Activated T-cell treated with anti-CD3 and anti-CD28 coated beads for 24 hours (primary cell): ENCODE measurements at regions not wholly inside any gene's neighbourhood (a gene's known extent, or its start where the extent isn't known, plus 50 kb on each side); places are given as distances from the start of the nearest gene placed in this dataset.
"Not testable (repeated sequence)": the region's sequence is repeated elsewhere in the genome, so short reads cannot be mapped to it uniquely, and the experiment has no call there.

Experiments used
- DNase-seq: peaks from one replicate; pipeline ENCODE4 v3.0.0-alpha.2; 2020; ENCODE audit warnings: low read depth

GRCh38 chr10:128178302-128178958, 52.2 kb upstream of the MKI67 start:
- DNase-seq: peak; percentile 32

- peak; percentile 17 for DNase-seq
Observed at GRCh38 chr10:128180843-128181242, 54.6 kb upstream of the MKI67 start.

DNA sequence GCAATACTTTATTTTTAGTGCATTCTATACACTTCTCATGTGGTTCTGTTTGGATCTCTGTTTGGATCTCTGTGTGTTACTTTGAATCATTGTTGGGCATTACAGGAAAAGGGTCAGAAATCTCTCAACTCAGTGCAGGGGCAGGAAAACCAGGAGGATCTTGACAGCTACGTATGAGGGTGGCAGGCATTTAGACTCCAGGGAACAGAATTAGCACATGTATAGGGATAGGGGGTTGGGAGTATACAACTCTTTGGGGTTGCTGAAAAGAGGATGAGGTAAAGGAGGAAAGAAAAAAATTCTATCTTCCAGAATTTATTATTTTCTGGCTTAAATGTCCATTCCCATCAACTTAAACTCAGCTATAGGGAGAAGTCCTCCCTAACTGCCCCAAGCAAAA, 59.4 kb upstream of the MKI67 start:
- no peak for DNase-seq

DNA sequence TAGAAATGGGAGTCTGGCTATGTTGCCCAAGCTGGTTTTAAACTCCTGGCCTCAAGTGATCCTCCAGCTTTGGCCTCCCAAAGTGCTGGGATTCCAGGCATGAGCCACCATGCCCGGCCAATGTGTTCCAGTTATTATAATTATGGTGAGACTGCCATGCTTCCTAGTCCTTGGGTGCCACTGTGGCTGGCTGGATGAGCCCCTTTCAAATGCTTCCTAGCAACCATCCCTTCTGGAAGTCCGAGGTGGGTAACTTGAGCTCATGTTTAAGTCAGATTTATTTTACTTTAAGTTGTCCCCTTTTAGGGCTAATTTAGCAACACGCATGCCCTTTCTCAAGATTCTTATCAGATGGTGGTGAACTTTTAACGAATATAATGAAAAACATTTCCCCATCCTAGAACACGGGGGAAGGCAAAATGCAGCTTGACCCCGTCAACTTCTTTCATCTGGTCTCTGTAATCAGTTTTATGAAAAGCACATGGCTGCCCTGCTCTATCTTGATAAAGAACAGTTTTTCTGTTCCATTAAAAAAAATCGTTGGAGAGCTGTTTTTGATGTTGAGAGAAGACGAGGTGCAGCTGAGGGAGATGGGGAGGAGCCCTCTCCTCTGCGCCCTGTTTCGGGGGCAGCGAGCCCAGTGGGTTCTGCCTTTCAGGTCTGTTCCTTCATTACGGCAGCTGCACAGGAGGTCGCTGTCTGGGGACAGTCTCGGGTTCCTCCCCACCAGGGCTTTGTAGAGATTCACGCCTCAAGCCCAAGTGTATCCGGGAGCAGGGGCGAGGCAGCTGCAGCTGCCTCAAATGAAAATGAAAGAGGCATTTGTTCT, 61.0 kb upstream of the MKI67 start:
- DNase-seq: no peak

- no peak for DNase-seq
Observed at GRCh38 chr10:128187788-128188185, 61.6 kb upstream of the MKI67 start.

GRCh38 chr10:128189176-128189575, 63.0 kb upstream of the MKI67 start:
- no peak for DNase-seq

DNA sequence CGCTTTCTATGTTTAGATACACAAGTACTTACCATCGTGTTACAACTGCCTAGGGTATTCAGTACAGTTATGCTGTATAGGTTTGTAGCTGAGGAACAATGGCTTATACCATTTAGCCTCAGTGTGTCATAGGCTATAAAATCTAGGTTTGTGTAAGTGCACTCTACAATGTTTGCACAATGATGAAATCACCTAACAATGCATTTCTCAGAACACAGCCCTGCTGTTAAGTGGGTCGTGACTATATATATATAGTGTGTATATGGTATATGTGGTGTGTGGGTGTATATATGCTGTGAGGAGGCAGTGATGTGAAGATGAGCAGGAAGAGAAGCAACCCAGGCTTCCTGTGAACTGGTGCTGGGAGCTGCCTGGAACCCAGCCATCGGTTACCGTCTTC, 65.6 kb upstream of the MKI67 start:
- no peak for DNase-seq

DNA sequence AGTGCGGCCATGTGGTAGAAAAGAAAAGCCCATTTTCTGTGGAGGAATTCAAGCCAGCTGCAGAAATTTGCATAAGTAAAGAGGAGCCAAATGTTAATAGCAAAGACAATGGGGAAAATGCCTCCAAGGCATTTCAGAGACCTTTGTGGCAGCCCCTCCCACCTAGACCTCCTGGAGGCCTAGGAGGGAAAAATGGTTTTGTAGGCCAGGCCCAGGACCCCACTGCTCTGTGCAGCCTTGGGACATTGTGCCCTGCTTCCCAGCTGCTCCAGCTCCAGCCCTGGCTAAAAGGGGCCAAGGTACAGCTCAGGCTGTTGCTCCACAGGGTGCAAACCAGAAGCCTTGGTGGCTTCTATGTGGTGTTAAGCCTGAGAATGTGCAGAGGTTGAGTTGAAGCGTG, 75.6 kb upstream of the MKI67 start:
- not testable (repeated sequence) for DNase-seq

DNA sequence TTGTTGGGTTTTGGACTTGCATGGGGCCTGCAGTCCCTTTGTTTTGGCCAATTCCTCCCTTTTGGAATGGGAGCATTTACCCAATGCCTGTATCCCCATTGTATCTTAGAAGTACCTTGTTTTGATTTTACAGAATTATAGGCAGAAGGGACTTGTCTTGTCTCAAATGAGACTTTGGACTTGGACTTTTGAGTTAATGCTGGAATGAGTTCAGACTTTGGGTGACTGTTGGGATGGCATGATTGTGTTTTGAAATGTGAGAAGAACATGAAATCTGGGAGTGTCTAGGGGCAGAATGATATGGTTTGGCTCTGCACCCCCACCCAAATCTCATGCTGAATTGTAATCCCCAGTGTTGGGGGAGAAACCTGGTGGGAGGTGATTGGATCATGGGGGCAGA, 76.8 kb upstream of the MKI67 start:
- no peak for DNase-seq

GRCh38 chr10:128205591-128205990, 79.4 kb upstream of the MKI67 start:
- DNase-seq: not testable (repeated sequence)

DNA sequence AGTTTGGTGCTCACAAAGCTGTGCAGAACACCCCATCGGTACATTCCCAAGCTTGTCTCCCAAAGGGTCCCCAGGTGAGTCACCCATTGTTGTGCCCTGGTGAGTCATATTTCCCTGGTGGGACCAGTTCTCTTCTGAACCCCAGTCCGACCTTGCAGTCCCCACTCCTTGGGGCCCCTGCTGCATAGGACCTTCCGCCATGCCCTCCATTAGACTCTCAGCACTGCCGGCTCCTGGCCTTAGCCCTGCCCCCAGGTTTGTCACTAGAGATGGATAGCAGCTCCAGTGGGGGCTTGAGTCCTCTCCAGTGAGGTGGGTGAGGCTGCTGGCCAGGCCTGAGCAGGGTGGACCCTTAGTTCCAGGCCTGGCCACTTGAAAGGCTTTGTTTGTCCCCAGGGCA, 80.5 kb upstream of the MKI67 start:
- DNase-seq: no peak

GRCh38 chr10:128209862-128210214, 83.6 kb upstream of the MKI67 start:
- no peak for DNase-seq

- DNase-seq: peak; percentile 68
Observed at GRCh38 chr10:128210215-128211063, 84.2 kb upstream of the MKI67 start.

- DNase-seq: no peak
Observed at GRCh38 chr10:128211064-128211504, 84.9 kb upstream of the MKI67 start.

DNA sequence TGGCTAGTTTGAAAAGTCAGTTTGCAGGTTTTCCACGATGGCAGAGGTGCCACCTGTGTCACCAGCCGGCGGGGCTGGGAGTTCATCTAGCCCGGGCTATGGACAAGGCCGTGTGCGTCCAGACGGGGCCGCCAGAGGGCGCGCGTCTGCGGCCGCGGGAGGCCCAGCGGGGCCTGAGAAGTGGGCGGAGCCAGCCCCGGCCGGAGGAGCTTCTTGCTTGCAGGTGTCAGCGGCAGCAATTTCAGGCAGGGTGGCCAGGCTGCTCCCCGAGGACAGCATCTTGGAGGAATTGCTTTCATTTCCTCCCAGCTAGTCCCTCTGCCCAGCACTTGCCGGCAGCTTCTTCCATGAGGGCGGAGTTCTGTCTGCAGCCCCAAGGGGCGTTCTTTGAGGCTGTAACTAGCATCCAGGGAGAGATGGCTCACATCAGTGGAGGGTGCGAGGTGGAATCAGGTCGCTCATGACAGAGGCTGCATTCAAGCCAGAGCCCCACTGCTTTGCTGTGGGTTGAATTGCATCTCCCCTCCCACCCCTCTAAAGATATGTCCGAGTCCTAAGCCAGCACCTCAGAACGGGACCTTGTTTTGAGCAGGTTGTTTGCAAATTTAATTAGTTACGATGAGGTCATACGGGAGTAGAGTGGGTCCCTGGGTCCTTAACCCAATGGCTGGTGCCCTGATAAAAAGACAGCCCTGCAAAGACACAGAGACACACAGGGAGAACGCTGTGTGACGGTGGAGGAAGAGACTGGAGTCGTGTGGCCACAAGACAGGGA, 85.9 kb upstream of the MKI67 start:
- DNase-seq: peak; percentile 76

DNA sequence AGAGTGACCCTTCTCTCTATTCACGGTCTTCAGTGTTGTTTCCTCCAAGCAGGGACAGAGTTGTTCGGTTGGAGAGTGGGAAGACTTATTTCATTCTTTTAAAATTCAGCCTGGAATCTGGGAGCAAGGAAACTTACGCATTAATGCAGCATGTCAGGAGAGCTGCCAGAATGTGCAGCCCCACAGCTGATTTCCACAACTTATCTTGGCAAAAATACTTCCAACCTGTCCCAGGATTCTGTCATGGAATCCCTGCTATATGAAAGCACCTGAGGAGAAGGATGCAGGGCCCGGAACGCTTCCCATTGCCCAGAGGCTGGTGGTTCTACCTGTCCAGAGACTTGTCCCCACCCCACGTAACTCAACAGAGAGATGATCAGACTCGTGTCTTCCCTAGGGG, 86.9 kb upstream of the MKI67 start:
- DNase-seq: no peak

GRCh38 chr10:128215733-128216132, 89.5 kb upstream of the MKI67 start:
- no peak for DNase-seq

DNA sequence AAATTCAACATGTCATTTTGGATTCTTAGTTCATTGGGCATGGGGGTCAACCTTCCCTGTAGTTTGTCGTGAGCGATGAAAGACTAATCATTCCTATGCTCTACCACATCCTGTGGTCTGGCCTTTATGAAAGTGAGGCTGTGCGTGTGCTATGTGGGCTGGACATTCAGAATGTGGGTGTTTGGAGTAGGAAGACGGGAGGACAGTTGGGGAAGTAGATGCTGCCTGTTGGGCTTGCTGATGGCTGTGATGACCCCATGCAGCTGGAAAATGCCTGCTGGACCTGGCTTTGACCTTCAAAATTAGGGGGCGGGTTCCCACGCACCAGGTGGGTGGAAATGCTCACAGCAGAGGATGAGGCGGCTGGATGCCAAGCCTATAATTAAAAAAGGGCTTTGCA, 90.9 kb upstream of the MKI67 start:
- DNase-seq: no peak

DNA sequence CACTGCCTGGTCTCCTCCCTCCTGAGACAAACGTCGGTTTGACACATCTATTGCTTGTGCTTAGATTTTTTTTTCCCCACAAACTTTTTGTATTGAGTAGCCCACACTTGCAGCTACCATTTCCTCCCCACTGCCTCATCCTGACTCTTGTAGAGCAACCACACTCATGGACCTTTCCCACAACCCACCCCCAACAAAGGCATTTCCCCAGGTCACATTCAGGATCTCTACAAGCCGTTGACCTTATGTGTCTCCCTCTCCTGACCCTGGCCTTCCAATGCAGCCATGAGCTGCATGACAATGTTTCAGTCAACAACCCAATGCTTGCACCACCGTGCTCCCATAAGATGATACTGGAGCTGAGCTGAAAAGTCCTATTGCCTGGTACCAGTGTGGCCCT, 91.9 kb upstream of the MKI67 start:
- no peak for DNase-seq

DNA sequence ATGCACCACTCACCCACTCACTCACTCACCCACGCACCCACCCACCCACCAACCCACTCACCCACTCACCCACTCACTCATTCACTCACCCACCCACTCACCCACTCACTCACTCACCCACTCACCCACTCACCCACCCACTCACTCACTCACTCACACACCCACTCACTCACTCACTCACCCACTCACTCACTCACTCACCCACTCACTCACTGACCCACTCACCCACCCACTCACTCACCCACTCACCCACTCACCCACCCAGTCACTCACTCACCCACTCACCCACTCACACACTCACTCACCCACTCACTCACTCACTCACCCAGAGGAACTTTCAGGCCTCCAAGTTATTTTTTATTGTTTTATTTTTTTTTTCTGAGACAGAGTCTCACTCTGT, 93.1 kb upstream of the MKI67 start:
- DNase-seq: no peak

DNA sequence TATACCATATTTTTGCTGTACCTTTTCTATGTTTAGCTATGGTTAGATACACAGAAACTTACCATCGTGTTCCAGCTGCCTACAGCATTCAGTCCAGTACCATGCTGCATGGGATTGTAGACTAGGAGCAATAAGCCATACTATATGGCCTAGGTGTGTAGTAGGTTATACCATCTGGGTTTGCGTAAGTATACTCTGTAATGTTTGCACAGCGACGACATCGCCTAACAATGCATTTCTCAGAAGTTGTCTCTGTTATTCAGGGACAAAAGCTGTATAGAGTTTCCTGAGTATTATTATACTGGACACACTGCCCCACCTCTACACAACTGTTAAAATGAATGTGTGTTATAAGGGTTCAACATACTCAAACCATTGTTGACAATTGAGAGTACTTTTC, 93.8 kb upstream of the MKI67 start:
- DNase-seq: no peak

- no peak for DNase-seq
Observed at GRCh38 chr10:128221117-128221516, 94.9 kb upstream of the MKI67 start.
